ENCODE measurements at regions not wholly inside any gene's neighbourhood (a gene's known extent, or its start where the extent isn't known, plus 50 kb on each side); places are given as distances from the start of the nearest gene placed in this dataset.

DNA sequence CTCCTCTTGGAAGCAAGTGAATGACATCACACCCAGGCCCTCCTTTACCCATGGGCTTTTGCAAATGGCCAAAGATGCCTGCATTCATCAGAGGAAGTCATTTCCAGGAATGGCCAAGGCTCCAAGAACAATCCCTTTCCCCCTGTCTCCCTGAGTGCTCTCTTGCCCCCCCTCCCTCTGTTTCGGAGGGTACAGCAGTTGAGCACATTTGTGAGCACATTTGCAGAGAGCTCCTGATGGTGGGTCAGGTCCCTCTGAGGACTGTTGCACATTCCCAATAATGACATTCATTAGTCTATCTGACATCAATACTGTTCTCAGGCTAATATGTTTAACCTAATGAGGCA lies 113.4 kb downstream of the MATN1 start:
- no peak for DNase-seq
- no peak for TF ChIP-seq POLR2A (IDR thresholded peaks at IDR 0.05; ENCODE audit: low read length)
- TF ChIP-seq GATA1 (IDR thresholded peaks at IDR 0.05; ENCODE audit: low read depth, low read length) = no peak

DNA sequence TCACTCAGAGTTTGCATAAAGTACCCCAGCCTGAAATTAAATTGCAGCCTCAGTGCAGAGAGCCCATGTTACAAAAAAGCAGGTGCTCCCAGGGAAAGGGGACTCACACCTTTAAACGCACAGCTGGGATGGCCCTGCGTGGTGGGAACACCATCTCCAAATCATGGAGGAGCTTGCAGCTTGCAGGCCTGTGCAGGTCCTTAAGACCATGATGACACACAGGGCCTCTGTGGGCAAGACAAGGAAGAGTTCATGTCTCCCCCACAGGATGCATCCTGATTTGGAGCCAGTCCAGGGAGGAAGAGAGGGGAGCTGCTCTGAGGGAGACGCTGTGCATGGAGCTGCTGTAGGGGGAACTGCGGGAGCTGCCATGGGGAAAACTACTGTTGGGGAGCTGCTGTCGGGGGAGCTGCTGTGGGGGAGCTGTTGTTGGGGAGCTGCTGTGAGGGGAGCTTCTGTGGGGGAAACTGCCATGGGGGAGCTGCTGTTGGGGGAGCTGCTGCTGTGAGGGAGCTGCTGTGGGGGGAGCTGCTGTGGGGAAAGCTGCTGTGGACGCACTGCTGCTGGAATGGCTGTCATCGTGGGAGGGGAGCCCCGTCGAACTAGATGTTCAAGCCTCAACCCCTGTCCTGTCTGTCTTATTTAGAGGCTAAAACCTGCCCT lies 113.9 kb downstream of the MATN1 start:
- TF ChIP-seq GATA1 (IDR thresholded peaks at IDR 0.05; ENCODE audit: low read depth, low read length) = no peak
- DNase-seq = no peak

DNA sequence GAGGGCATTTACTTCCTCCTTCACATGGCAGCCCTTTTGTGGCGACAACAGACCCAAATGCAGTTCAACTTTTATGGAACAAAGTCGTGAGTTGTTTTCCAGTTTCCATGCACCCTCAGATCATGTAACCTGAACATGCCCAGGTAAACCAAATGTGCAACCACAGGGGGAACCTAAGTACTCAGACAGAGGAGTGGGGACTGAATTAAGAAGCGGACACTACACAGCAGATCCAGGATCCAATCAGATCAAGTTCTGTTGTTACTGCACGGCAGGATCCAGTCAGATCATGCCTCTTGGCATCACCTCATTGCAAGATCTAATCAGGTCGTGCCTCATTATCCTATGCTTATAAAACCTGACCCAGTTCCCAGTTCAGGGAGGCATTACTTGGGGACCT lies 115.7 kb downstream of the MATN1 start:
- no peak for DNase-seq
- TF ChIP-seq POLR2A (IDR thresholded peaks at IDR 0.05; ENCODE audit: low read length) = no peak
- TF ChIP-seq GATA1 (IDR thresholded peaks at IDR 0.05; ENCODE audit: low read depth, low read length) = no peak

DNA sequence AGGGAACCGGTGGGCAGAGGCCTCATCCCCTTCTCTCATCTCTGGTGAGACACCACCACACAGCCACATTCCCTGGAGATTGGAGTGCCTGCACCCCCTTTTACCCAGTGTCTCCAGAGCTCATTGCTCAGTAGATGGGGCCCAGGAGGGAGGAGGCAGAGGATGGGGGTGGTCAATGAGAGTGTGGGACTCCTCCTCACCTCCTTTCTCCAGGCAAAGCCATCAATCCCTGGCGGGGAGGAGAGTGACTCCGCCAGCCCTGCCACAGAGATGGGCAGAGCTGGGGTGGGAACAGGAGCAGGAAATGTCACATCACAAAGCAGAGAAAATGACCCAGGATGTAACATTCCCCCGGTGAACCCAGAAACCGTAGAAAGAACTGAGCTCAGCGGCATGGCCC lies 117.2 kb downstream of the MATN1 start:
- no peak for DNase-seq
- TF ChIP-seq POLR2A (IDR thresholded peaks at IDR 0.05; ENCODE audit: low read length) (no peak), GATA1 (IDR thresholded peaks at IDR 0.05; ENCODE audit: low read depth, low read length) (no peak)

DNA sequence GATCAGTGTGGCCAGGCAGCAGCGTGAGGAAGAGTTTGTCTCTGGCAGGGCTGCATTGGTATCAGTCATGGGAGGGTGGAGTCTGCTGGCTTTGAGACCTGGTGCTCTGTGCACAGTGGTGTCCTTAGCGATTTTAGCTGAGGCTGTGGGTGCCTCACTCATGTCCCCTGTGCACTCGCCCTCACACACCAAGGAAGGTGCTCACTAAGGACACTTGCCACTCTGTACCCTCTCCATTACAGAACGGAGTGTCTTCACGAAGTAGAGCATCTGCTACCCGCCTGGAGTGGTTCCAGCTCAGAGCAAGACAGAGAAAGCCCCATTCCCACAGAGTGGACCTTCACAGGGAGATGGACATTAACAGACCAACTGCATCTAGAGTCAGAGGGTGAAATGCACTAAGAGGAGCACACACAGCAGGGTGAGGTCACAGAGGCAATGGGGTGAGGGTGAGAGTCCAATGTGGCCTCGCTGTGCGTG lies 117.9 kb downstream of the MATN1 start:
- TF ChIP-seq POLR2A (IDR thresholded peaks at IDR 0.05; ENCODE audit: low read length) = no peak
- no peak for TF ChIP-seq GATA1 (IDR thresholded peaks at IDR 0.05; ENCODE audit: low read depth, low read length)
- DNase-seq = no peak

DNA sequence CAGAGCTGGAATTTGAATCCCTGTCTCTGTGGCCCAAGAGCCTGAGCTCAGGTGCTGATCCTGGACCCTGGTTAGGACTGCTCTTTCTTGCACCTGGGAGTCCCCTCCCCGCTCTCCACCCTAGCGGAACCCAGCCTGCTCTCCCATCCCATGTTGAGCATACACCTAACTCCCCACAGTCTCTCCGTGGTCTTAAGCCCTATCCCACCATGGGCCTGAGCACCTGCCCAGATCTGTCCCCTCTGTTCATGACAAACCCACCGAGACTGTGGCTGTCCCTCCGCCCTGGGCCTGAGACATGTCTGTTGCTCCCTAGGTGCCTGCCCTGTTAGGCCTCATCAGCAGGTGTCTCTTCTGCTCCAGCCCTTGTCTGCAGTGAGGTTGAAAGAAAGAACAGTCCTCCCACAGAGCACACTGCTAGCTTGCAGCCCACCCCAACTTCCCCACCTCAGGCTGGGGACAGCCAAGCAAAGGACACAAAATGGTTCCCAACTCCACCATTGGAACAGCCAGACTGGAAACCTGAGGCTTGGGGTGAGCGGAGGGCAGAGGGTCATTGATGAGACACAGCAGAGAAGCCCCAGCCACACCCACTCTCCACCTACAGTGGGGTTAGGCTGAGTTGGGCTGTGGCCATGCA lies 118.5 kb downstream of the MATN1 start:
- no peak for TF ChIP-seq GATA1 (IDR thresholded peaks at IDR 0.05; ENCODE audit: low read depth, low read length)
- no peak for TF ChIP-seq POLR2A (IDR thresholded peaks at IDR 0.05; ENCODE audit: low read length)
- no peak for DNase-seq

DNA sequence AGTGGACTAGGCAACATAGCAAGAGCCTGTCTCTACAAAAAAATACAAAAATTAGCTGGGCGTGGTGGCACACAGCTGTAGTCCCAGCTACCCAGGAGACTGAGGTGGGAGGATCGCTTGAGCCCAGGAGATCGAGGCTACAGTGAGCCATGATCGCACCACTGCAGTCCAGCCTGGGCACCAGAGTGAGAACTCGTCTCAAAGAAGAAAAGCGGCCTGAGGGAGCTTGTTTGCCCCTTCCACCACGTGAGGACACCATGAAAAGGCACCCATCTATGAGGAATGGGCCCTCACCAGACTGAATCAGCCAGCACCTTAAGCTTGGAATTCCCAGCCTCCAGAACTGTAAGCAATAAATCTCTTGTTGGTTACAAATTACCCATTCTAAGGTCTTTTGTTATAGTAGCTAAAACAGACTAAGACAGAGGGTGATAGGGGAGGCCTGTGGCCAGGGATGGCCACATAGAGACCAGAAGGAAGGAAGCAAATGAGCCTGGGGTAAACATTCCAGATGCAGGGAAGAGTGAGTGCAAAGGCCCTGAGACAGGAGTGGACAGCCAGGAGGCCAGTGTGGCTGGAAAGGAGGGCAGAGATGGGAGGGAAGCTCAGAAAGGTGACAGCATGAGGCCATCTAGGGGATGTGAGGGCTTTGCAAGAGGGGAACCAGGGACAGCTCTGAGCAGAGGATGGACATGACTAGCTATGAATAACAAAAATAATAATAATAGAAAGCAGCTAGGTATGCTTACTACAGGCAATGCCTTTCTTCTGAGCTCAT lies 120.1 kb downstream of the MATN1 start:
- DNase-seq = no peak
- TF ChIP-seq POLR2A (IDR thresholded peaks at IDR 0.05; ENCODE audit: low read length) = no peak

DNA sequence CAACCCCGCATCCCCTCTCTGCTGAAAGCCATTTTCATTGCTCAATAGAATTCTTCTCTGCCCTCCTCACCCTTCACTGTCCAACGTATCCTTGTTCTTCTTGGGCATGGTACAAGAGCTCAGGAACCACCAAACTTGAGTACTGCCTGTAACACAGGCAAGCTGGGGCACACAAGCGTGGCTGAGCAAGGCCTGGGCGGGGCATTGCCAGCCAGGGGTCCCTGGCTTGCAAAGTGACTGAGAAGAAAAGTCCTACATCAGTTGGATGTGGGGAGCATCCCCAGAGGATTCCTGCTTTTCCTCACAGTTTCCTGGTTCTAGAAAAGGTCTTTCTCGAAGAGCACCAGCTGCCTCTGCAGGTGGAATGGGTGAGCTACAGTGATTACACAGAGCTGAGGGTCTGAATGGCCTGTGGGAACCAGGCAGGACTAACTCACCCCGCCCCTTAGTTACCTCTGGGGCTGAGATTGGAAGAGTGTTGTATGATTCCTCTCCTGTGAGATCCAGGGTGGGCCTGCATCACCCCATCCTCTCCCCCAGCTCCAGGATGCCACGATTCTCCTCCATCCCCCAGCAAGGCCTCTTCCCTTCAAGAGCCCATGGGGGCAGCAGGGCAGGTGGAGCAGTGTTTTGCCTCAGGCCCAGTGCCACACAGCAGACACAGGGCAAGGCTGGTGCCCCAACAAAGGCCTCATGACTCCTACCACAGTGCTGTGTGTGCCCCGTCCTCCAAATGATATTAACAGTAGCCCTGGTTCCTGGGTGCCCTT lies 121.9 kb downstream of the MATN1 start:
- no peak for DNase-seq
- TF ChIP-seq POLR2A (IDR thresholded peaks at IDR 0.05; ENCODE audit: low read length) = no peak

DNA sequence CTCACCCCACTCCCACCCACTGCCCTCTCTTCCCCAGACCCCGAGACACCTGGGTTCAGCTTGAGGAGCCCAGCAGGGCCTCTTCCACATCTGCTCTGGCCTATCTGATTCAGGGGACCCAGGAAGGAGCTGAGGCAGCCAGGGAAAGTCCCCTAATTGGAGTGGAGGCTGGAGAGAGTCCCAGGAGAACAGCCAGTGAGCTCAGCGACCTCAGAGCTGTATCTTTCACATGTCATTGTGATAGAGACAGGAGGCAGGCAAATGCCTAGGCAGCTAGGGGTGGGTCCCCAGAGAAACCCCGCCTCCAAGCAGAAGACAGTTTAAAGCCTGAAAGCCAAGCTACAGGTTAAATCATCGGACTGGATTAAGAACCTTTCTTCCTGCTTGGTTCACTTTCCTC lies 122.7 kb downstream of the MATN1 start:
- no peak for TF ChIP-seq POLR2A (IDR thresholded peaks at IDR 0.05; ENCODE audit: low read length)
- TF ChIP-seq GATA1 (IDR thresholded peaks at IDR 0.05; ENCODE audit: low read depth, low read length) = no peak

DNA sequence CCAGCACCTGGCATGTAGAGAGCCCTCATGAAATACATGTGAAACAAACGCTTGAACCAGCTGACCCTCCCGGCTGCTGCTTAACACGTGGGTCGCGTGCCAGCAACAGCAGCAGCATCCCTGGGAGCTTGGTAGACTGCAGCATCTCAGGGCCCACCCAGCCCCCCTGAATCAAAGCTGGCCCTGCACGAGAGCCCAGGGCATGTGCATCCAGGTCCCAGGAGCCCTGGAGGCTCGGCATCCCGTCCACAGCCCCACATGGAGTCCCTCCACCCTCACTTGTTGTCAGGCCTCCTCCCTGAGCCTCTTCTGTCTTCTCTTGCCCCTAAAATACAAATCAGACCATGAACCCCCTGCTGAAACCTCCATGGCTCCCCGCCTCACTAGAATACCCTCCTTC lies 123.1 kb downstream of the MATN1 start:
- no peak for DNase-seq
- TF ChIP-seq GATA1 (IDR thresholded peaks at IDR 0.05; ENCODE audit: low read depth, low read length) (no peak), POLR2A (IDR thresholded peaks at IDR 0.05; ENCODE audit: low read length) (no peak)

More for the DNA sequence above, 122.7 kb downstream of the MATN1 start:
- DNase-seq = no peak

DNA sequence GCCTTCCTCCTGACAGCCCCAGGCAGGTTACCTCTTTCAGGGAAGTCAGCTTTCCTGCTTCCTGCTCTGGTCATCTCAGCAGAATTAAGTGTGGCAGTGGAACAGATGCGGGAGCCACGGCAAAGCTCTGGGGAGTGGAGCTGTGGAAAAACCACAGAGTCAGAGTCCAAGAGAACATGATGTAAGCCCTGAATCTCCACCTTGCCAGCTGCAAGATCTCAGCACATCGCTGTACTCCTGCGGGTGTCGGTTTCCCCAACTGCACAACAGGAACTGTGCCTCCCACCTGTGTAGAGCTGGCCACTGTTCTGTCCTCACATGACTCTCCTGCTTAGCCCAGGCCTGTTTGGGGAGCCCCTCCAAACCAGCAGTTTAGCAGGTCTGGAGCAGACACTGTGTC lies 123.7 kb downstream of the MATN1 start:
- DNase-seq = no peak
- TF ChIP-seq POLR2A (IDR thresholded peaks at IDR 0.05; ENCODE audit: low read length) (no peak), GATA1 (IDR thresholded peaks at IDR 0.05; ENCODE audit: low read depth, low read length) (no peak)

DNA sequence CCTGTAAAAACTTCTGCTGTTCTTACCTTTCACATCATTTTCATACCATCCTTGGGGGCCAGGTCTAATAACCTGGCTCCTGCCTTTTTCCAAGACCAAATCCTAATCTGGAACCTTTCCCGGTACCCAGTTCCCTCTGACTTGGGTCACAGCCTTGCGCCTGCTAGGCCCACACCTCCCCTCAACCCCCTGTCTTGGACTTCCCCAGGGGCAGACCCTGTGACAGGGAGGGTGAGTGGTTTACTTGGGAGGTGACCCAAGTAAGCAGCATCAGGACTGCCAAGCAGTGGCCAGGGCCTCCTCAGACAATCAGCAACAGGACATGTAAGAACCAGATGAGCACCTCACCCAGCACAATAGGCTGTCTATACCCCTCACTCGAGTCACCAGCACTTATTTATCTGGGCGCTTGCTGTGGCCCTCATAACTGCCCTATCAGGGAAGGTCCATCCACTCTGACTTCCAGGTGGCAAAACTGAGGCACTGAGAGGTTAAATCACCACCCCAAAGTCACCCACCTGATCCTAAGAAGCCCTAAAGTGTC lies 124.7 kb downstream of the MATN1 start:
- no peak for DNase-seq
- no peak for TF ChIP-seq GATA1 (IDR thresholded peaks at IDR 0.05; ENCODE audit: low read depth, low read length)
- TF ChIP-seq POLR2A (IDR thresholded peaks at IDR 0.05; ENCODE audit: low read length) = no peak

DNA sequence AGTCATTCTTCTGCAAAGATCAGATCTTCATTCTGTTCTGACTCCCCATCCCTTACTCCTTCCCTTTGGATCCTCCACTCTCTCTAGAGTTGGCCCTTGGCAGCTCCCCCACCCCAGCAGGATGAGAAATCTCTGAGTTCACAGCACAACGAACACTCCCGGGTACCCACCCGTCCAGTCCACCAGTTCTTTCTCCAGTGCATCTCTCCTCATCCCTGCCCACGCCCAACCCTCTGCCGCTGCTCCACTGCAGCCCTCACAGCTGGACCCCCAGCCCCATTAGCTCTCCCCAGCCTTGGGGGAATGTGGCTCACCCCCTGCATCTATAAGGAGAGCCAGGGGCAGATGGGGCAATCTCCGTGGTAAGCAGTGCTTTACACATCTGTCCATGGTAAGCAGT lies 125.7 kb downstream of the MATN1 start:
- DNase-seq = no peak
- TF ChIP-seq POLR2A (IDR thresholded peaks at IDR 0.05; ENCODE audit: low read length) = no peak
- no peak for TF ChIP-seq GATA1 (IDR thresholded peaks at IDR 0.05; ENCODE audit: low read depth, low read length)

DNA sequence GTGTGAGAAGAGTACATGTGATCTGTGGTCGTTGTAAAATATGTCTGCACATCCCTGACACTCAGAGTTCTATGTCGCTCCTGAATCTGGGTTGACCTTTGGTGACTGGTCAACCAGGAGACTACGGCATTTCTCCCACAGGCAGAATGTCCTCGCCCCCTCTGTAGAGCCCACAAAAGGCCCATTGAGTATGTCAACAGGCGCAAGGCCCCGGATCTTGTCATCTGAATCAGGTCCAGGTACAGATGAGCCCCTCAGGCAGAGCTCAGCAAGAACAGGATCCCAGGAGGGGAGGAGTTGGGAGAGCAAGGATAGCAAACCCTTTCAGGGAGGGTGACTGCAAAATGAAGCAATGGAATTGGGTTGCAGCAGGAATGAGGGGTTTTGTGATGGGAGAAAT lies 126.5 kb downstream of the MATN1 start:
- no peak for DNase-seq
- TF ChIP-seq GATA1 (IDR thresholded peaks at IDR 0.05; ENCODE audit: low read depth, low read length) (no peak), POLR2A (IDR thresholded peaks at IDR 0.05; ENCODE audit: low read length) (no peak)

Measured in erythroblast (primary cell).